H7 (cell line): ENCODE measurements at regions not wholly inside any gene's neighbourhood (a gene's known extent, or its start where the extent isn't known, plus 50 kb on each side); places are given as distances from the start of the nearest gene placed in this dataset.
"Not testable (repeated sequence)": the region's sequence is repeated elsewhere in the genome, so short reads cannot be mapped to it uniquely, and the experiment has no call there.

Experiments
- DNase-seq: peaks from one replicate; pipeline ENCODE4 v3.0.0; 2012
- H3K27me3 ChIP-seq: 2 replicates; pipeline ENCODE4 v1.6.0; 2011; ENCODE audit warnings: mild to moderate bottlenecking, low read length; ENCODE audit not compliant: control insufficient read depth, insufficient read depth
- H3K36me3 ChIP-seq: replicated peaks from 2 replicates; pipeline ENCODE4 v1.5.1; 2011; ENCODE audit warnings: low read length; ENCODE audit not compliant: control insufficient read depth, insufficient read depth
- H3K4me3 ChIP-seq: 2 replicates; pipeline ENCODE4 v1.5.1; 2011; ENCODE audit warnings: low read depth, mild to moderate bottlenecking, control low read depth, low read length, moderate library complexity; ENCODE audit not compliant: insufficient read depth

DNA sequence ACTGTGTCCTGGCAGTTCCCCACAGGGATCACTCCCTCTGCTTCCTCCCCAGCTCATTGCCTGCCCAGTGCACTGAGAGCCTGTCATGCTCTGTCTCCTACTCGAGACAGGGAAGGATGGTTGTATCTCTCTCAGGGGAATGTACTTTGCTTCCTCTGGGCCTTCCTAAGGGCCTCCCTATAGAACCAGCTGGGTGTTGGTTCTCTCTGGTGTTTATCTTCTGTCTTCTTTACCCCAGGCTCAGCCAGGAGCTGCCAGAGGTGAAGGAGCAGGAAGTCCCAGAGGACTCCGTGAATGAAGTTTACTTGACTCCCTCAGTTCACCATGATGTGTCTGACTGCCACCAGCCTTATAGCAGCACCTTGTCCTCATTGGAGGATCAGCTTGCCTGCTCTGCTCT, 330.3 kb upstream of the COX7C start:
- H3K36me3 ChIP-seq, H3K27me3 ChIP-seq, H3K4me3 ChIP-seq, DNase-seq: not testable (repeated sequence)

DNA sequence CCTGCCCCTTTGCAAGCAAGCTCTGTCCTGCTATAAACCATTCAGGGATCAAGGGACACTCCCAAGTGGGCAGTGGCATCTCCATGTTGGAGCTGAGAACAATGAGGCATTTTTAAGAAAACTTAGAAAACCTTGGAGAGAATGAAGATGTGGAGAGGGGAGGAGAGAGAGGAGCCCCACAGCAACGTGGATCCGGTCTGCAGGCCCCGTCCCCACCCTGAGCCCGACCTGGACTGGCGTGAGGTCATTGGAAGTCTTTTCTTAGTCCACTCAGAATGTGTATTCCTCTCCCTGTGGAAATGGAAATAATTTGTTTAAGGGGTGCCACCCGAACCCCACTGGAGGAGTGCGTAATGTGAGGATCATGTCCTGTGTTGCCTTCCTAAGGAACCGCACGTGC, 328.0 kb upstream of the COX7C start:
- H3K4me3 ChIP-seq, DNase-seq, H3K36me3 ChIP-seq, H3K27me3 ChIP-seq: not testable (repeated sequence)

DNA sequence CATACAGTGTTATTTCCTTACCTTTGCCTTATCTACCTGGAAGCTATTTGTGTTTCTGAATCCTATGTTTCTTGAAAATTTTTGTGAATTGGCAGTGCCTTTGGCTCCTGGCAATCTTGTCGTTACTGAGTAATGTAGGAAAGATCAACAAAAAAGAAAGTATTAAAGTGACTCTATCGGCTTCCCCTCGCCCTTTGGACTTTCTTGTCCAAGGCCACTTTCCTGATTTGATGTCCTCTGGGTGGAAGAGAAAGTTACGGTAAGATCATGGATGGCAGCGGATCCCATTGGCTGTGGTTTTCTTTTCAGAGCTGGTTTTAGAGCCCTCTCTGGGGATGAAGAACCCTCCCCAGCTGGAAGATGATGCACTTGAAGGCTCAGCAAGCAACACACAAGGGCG, 324.9 kb upstream of the COX7C start:
- not testable (repeated sequence) for DNase-seq, H3K4me3 ChIP-seq, H3K27me3 ChIP-seq, H3K36me3 ChIP-seq

DNA sequence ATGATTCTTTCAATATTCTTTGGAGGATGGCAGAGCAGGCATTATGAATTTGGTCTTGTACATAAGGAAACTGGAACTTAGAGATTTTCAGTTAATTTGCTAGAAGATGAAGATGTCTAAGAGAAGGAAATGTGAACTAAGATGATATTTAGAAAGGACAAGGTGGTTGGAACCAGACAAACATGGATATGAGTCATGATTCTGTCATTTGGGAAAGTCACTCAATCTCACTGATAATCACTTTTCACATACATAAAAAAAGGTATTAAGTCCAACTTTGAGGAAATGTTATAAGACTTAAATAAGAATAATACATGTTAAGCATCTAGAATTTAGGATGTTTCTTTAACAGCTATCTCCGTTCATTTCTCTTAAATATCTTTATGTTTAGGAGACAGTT, 315.1 kb upstream of the COX7C start:
- not testable (repeated sequence) for H3K27me3 ChIP-seq, H3K36me3 ChIP-seq, H3K4me3 ChIP-seq, DNase-seq

DNA sequence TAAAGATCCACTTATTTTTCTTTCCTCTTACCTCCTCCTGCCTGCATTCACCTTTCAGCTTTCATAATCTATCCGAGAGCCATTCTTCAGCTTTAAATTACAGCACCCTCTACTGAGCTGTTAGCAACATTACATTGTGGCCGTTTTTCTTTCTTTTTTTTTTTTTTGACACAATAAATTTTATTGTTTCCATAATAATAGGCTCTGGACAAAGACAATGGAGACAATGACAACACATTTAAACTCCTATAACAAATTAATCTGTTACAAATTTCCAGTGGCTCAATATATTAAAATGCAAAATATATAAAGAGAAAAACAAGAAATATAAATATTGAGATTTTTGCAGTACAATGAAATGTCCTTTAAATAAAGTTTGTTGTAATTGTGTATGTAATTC, 312.7 kb upstream of the COX7C start:
- H3K27me3 ChIP-seq, H3K4me3 ChIP-seq, H3K36me3 ChIP-seq, DNase-seq: not testable (repeated sequence)

DNA sequence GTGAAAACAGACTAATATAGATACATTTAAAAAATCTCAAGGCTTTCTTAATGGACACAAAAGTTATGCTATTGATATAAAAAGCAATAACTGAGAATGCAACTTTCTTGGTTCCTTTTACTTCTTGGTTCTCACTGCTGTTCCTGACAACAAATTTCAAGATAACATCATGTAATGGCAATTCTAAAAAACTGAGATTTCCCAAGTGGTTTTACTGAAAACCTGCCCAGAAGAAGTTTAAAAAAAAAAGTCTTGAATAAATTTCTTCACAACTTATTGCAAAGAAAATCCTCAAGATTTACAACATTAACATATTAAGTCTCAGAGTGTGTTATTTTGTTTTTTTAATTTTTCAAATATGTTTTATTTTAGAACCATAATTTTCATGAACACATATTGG, 302.8 kb upstream of the COX7C start:
- Histone ChIP-seq H3K36me3 (no peaks in the 10 kb centered on the region), H3K27me3 (no peaks in the 10 kb centered on the region), H3K4me3 (no peak overlapping the region)
- no peak for DNase-seq

DNA sequence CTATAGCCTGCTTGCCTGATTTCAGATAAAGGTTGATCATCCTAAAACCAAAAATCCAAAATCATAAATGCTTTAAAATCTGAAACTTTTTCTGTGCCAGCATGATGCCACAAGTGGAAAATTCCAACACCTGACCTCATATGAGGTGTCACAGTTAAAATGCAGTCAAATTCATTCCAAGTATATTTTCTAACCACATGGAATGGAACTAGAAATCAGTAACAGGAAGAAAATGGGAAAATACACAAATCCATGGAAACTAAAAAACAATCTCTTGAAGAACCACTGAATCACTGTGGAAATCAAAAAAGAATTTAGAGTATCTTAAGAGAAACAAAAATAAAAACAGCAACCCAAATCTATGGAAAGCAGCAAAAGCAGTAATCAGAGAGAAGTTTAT, 297.5 kb upstream of the COX7C start:
- no peaks in the 10 kb centered on the region for H3K27me3 ChIP-seq
- DNase-seq: no peak
- H3K36me3 ChIP-seq: no peaks in the 10 kb centered on the region
- H3K4me3 ChIP-seq: no peak overlapping the region

DNA sequence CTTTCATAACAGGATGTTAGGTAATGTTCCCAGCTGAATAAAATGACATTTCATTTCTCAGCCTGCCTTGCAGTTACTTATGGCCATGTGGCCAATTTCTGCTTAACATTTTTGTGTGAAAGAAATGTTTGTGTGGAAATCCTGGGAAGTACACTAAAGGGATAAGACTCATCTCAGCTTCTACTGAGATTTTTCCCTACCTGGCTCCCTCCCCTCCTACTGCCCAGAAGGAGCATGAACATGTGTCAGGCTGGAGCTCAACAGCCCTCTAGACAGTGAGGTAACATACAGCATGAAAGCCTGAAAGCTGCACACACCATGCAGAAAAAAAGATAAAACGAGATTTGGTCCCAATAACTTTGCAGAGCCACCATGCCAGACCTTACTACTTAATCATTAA, 288.4 kb upstream of the COX7C start:
- H3K4me3 ChIP-seq: no peak overlapping the region
- H3K36me3 ChIP-seq: no peaks in the 10 kb centered on the region
- no peak for DNase-seq
- H3K27me3 ChIP-seq: no peaks in the 10 kb centered on the region

DNA sequence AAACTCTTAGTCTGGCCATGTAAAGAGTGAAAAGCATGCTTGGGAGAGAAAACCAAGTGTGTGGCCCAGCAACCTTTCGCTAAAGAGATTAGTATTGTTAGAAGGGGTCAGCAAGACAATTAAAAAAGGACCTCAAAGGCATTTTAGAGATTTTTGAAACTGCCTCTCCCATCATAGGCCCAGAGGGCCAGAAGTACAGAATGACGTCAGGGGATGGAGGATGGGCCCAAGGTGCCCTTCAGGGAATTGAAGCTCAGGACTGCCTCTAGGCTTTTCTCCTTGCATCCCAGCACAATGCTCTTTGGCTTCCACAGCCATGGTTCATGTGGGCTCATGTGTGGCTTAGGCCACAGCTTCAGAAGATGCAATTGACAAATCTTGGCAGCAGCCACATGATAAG, 287.0 kb upstream of the COX7C start:
- no peaks in the 10 kb centered on the region for H3K27me3 ChIP-seq
- H3K4me3 ChIP-seq: no peak overlapping the region
- H3K36me3 ChIP-seq: no peaks in the 10 kb centered on the region
- no peak for DNase-seq

DNA sequence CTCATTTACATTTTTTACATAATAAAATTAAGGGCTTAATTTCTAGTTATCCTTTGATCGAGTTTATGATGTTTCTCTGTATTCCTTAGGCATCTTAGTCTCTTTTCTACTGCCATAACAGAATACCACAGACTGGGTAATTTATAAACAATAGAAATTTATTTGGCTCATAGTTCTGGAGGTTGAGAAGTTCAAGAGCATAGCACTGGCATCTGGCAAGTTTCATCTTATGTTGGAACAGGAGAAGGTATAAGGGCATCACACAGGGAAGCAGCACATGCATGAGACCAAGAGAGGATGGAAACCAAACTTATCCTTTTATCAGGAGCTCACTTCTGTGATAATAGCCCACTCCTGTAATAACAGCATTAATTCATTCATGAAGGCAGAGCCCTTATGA, 284.9 kb upstream of the COX7C start:
- Histone ChIP-seq H3K27me3 (no peaks in the 10 kb centered on the region), H3K36me3 (no peaks in the 10 kb centered on the region), H3K4me3 (no peak overlapping the region)
- no peak for DNase-seq

DNA sequence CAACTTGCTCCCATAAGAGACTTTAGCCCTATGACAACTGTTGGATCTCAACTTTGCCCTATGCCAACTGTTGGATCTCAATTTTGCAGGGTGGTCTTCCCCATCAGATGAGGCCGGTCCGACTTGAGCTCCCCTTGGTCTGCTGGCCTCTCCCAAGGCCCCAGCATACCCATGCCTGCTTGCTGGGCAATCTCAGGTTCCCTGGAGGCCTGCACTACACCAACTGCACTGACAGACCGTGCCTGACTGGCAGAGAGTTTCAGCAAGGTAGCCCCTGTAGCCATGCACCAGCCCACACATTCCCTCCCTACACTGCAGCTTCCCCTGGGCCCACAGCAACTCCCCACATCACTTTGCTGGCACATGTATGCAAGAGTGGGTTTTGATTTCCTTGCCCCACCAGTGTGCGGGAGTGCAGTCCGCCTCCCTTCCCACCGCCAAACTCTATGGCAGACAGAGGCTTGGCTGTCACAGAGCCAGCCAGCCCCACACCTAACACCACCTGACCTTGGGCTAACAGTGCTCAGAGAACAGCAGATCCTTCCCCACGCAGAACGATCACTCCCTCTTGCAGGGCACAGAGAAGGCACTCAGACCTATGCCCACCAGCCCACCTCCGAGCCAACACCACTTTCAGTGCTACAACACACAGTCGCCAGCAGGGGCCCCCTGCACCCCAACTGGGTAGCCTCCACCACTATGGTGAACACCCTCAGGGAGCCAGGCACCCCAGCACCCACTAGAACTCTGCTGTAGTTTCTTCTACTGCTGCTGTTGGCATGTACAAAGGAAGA, 279.9 kb upstream of the COX7C start:
- peak; percentile 2 for DNase-seq
- Histone ChIP-seq H3K36me3 (no peaks in the 10 kb centered on the region), H3K4me3 (no peak overlapping the region), H3K27me3 (no peaks in the 10 kb centered on the region)

DNA sequence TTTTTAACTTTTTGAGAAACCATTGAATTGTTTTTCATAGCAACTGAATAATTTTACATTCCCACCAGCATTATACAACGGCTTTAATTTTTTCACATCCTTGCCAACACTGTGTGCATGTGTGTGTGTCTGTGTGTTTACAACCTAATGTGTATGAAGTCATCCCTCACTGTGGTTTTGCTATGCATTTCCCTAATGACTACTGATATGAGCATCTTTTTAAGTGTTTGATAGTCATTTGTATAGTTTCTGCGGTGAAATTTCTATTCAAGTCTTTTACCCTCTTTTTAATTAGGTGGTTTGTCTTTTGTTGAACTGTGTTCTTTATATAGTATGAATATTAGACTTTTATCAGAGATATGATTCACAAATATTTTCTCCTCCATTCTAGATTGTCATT, 263.1 kb upstream of the COX7C start:
- no peak for DNase-seq
- H3K4me3 ChIP-seq: no peak overlapping the region
- H3K27me3 ChIP-seq: no peaks in the 10 kb centered on the region
- H3K36me3 ChIP-seq: no peaks in the 10 kb centered on the region

DNA sequence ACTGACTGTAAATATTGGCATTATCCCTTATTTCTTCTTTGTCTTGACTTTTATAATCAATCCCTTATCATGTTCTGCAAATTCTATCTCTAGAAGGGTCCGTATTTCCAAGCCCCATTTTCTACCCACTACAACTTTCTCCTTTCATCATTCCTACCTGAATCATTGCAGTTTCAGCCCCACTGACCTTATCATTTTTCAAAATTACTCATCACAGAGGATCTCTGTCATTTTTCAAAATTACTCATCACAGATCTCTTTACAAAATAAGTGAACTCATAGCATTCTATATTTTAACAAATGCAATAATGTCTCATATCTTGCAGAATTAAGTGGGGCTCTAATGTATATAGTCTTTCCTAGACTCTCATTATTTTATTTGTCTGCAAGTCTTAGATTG, 256.9 kb upstream of the COX7C start:
- Histone ChIP-seq H3K27me3 (no peaks in the 10 kb centered on the region), H3K4me3 (no peak overlapping the region), H3K36me3 (no peaks in the 10 kb centered on the region)
- DNase-seq: no peak

DNA sequence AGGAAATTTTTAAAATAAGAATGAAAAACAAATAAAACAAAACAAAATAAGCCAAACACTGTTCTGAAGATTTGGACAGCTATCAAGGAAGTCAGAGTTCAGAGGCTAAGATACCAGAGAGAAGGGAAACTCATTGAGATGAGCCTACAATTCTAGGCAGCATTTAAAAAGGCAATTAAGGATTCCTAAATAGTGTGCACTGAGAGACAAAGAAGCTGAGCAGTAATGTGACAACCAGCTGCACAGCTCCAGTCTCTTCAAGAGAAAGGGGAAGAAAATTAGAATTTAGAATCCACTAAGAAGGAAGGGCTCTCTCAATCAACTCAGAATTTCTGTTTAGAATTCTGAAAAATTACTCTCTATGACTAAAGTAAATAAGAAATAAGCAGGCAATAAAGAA, 246.7 kb upstream of the COX7C start:
- Histone ChIP-seq H3K4me3 (no peak overlapping the region), H3K27me3 (no peaks in the 10 kb centered on the region), H3K36me3 (no peaks in the 10 kb centered on the region)
- no peak for DNase-seq

DNA sequence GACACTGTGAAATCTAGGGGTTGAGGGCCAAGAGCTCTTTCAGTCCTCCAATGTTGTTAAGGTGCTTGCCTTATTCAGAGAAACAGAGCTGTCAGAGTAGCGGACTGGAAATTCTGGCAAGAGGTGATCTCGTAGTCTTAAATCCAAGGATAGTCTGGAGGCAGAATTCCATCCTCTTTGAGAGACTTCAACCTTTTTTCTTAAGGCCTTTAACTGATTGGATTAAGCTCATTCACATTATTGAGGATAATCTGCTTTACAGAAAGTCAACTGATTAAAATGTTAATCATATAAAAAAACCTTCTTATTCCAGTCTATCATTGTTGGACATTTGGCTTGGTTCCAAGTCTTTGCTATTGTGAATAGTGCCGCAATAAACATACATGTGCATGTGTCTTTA, 243.1 kb upstream of the COX7C start:
- DNase-seq: no peak
- no peaks in the 10 kb centered on the region for H3K36me3 ChIP-seq
- H3K27me3 ChIP-seq: no peaks in the 10 kb centered on the region
- H3K4me3 ChIP-seq: no peak overlapping the region

DNA sequence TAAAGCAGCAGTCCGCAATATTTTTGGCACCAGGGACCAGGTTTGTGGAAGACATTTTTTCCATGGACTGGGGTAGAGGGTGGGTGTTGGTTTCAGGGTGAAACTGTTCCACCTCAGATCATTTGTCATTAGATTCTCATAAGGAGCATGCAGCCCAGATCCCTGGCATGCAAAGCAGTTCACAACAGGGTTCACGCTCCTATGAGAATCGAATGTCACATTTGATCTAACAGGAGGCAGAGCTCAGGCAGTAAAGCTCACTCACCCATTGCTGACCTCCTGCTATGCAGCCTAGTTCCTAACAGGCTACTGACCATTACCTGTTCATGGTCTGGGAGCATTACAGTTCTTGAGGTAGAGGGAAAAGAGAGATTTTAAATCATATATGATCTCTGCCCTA, 241.5 kb upstream of the COX7C start:
- Histone ChIP-seq H3K36me3 (no peaks in the 10 kb centered on the region), H3K27me3 (no peaks in the 10 kb centered on the region), H3K4me3 (no peak overlapping the region)
- no peak for DNase-seq
